Coronary artery (tissue), 2 donors: ENCODE measurements at regions not wholly inside any gene's neighbourhood (a gene's known extent, or its start where the extent isn't known, plus 50 kb on each side); places are given as distances from the start of the nearest gene placed in this dataset.

ENCODE experiments used
- DNase-seq: peaks from one replicate; pipeline ENCODE4 v3.0.0-alpha.2; 2017; ENCODE audit warnings: low spot score
- H3K27ac ChIP-seq, 2 donors: fragments of 200-600 bp; sonication (generic); one replicate each; pipeline ENCODE4 v1.5.1; 2016 to 2019
- H3K4me3 ChIP-seq: fragments of 200-600 bp; sonication (generic); 2 replicates; pipeline ENCODE4 v1.5.1; 2016; ENCODE audit warnings: mild to moderate bottlenecking, moderate library complexity
- TF ChIP-seq, protein P1 (sequence below): fragments of 200-600 bp; sonication (generic); IDR thresholded peaks from one replicate; pipeline ENCODE4 v1.5.1; 2019; ENCODE audit warnings: antibody characterized with exemption

GRCh38 chr17:33730131-33730530 is 437.0 kb upstream of the ASIC2 start:
- TF ChIP-seq, protein P1, sequence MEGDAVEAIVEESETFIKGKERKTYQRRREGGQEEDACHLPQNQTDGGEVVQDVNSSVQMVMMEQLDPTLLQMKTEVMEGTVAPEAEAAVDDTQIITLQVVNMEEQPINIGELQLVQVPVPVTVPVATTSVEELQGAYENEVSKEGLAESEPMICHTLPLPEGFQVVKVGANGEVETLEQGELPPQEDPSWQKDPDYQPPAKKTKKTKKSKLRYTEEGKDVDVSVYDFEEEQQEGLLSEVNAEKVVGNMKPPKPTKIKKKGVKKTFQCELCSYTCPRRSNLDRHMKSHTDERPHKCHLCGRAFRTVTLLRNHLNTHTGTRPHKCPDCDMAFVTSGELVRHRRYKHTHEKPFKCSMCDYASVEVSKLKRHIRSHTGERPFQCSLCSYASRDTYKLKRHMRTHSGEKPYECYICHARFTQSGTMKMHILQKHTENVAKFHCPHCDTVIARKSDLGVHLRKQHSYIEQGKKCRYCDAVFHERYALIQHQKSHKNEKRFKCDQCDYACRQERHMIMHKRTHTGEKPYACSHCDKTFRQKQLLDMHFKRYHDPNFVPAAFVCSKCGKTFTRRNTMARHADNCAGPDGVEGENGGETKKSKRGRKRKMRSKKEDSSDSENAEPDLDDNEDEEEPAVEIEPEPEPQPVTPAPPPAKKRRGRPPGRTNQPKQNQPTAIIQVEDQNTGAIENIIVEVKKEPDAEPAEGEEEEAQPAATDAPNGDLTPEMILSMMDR: no peak
- no peak overlapping the region for H3K27ac ChIP-seq
- no peak overlapping the region for H3K4me3 ChIP-seq
- no peak for DNase-seq

GRCh38 chr17:33732116-33732515 is 439.0 kb upstream of the ASIC2 start:
- Histone ChIP-seq H3K27ac (no peak overlapping the region), H3K4me3 (no peak overlapping the region)
- TF ChIP-seq, protein P1: no peak
- no peak for DNase-seq

DNA sequence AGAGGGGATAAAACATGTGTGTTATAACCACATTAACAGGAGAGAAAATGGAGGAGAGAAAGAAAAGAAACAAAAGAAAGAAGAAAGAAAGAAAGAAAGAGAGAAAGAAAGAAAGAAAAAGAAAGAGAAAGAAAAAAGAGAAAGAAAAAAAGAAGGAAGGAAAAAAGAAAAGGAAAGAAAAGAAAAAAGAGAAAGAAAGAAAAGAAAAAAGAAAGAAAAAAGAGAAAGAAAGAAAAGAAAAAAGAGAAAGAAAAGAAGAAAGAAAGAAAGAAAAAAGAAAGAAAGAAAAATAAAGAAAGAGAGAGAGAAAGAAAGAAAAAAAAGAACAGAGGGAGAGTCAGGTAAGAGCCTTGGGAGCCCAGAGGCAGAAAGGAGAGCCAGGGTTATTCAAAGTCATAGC is 446.6 kb upstream of the ASIC2 start:
- TF ChIP-seq, protein P1: no peak
- no peak for DNase-seq
- no peak overlapping the region for H3K4me3 ChIP-seq
- H3K27ac ChIP-seq: no peak overlapping the region

- Histone ChIP-seq H3K4me3 (no peak overlapping the region), H3K27ac (no peak overlapping the region)
- TF ChIP-seq, protein P1: no peak
- no peak for DNase-seq
These were observed 452.1 kb upstream of the ASIC2 start for GRCh38 chr17:33745047-33745760.

DNA sequence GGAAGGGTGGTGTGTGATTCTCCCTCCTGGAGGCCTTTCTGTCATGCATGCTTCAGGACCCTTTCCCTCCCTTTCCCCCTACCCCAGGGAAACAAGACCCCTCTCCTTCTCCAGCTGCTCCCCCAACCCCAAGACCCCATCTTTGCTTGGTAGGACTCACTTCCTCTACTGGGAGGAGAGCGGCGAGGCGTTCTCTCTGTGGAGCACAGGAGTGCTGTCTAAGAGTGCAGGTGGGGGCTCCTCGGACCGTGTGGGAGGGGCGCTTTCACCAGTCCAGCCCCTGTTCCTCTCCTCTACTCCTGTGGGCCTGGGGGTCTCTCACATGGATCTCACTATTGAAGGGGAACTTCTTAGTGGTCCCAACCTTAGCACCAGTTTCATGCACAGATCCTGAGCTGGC is 456.1 kb upstream of the ASIC2 start:
- H3K27ac ChIP-seq: no peak overlapping the region
- TF ChIP-seq, protein P1: no peak

GRCh38 chr17:33750943-33751701 is 458.0 kb upstream of the ASIC2 start:
- H3K4me3 ChIP-seq: peak overlapping the region; percentile 56
- TF ChIP-seq, protein P1: peak; percentile 95
- H3K27ac ChIP-seq: no peak overlapping the region
- no peak for DNase-seq

More for the DNA sequence above, 456.1 kb upstream of the ASIC2 start:
- no peak for DNase-seq
- no peak overlapping the region for H3K4me3 ChIP-seq

DNA sequence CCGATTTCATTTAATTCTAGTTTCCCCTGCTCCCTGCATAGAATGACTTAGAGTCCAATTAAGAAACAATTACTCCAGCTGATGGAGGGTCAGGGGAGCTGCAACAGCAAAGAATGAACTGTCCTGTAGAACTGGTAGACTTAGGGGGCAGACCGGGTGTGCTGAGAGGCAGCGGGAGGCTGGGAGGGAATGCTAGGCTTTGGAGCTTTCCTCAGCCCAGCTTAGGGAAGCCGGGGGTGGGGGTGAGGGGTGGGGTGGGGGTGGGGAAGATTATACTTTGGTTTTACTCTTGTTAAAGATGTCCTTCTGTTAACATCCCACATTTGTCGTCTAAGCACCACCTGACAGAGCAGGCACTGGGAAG is 458.6 kb upstream of the ASIC2 start:
- Histone ChIP-seq H3K4me3 (peak overlapping the region; percentile 56), H3K27ac (no peak overlapping the region)
- no peak for DNase-seq
- TF ChIP-seq, protein P1: no peak
